ENCODE measurements at regions not wholly inside any gene's neighbourhood (a gene's known extent, or its start where the extent isn't known, plus 50 kb on each side); places are given as distances from the start of the nearest gene placed in this dataset.

DNA sequence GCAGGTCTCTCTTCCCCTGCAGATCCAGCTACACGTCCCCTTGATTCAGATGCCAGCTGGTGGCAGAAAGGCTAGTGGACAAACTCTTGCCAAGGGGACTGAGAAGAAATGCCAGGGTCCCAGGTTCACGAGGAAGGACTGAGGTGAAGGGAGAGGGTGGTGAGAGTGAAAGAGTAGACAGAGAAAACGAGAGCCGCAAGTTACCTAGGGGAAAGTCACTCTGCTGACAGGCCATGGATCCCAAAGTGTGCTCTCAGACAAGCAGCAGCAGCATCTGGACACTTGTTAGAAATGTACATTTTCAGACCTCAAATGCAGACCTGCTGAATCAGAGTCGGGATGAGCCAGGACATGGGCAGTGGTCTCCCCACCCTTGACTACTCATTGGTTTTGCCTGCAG lies 192.3 kb downstream of the FGFR2 start:
- DNase-seq: no peak

DNA sequence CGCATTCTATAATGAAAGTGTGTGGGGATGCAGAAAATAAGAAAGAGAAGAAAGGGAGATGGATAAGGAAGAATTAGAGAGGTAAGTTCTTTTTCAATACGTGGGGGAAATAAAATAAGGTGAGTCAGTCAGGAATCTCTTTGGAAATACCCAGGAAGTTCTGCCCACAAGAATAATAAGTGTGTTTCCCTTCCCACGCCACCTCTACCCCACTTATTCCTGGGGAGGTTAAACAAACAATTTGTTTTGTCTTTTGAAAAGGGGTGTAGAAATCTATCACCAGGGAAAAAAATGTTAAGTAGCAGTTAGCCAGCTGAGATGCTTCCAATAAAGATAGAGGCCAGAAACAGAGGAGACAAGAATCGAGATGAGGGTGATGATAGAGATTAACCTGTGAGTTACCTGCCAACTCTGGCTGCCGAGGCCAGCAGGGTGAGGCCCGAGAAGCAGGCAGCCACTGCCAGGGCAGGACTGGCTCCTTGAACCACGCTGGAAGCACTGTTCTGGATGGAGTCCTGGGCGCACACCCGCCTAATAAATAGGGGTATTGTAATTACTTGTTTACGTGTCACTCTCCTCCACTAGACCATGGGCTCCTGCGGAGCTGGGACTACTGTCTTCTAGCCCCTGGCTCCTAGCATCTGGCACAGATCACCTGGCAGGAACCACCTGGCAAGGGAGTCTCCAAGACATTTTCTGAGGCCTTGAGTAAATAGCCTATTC lies 191.3 kb downstream of the FGFR2 start:
- no peak for DNase-seq

DNA sequence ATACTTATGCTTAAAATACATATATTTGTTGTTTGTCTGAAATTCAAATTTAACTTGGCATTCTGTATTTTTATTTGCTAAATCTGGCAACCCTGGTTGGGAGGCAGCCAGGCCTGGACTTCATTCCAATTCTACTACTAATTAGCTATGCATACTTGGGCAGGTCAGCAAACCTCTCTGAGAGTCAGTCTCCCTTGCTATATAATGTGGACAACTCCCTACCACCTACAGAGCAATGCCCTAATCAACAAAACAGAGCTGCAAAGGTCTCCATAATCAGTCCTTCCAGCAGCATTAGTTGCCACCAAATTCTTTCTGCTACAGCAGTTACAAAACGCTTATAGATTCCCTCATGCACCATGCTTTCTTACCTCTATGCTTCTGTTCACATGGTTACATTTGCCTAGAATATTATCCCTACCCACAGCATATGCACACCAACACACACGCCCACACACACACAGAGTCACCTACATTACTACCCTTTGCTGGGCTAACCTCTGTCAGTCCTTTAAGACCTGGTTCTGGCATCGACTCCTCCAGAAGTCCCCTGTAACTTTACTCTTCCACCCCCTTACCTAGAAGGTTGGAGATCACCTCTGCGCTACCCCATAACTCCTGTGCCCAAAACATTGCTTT lies 188.7 kb downstream of the FGFR2 start:
- DNase-seq: no peak

DNA sequence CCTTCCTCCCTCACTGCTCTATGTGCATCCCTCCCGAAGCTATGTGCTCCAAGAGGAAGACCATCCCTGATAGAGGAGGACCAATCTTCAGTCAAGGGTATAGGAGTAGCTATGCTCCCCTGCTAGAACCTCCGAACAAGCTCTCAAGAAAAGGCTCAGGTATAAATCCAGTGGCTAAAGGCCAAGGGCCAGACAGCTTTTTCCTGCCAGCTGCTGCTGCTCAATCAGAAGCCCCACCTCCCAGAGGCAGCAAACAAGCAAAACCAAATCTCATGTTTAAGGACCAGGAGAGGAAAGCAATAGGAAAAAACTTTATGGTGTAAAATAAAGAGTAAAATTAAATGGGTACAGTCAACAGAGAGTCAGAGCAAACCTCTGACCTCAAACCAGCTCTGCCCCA lies 187.2 kb downstream of the FGFR2 start:
- DNase-seq: no peak

DNA sequence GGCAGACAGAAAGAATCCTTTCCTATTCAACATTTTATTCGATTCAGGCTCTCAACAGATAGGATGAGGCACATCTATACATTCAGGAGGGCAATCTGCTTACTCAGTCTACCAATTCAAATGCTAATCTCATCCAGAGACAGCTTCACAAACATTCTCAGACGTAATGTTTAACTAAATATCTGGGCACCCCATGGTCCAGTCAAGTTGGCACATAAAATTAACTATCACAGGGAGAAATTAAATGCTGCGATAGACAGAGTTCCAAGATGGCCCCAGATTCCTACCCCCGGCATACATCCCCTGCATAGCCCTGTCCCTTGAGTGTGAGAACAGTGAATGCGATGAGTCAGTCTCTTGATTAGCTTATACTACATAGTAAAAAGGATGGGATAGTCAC lies 184.3 kb downstream of the FGFR2 start:
- no peak for DNase-seq

DNA sequence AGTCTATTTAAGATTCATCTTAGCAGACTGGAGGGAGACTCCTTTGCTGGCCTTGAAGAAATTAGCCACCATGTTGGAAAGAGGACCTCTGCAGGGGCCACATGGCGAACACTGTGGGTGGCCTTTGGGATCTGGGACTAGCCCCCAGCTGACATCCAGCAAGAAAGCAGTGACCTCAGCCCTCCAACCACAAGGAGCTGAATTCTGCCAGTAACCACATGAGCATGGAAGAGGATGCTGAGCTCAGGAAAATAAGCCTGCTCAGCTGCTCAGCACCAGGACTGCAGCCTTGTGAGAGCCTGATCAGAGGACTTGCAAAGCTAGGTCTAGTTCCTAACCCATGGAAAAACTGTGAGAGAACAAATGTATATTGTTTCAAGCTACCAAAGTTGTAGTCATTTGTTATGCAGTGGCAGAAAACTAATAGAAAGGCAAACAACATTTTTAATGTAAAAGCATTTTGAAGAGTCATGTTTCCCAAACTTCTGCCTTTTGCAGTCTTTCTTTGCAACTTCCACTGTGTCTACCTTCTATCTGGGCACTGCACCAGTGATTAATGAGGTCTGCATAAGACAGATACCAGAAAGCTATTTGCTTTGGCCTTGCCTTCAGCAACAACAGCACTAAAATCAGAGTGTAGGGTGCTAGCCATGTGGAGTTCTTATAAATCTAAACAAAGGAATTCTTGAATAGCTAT lies 183.7 kb downstream of the FGFR2 start:
- DNase-seq: no peak

DNA sequence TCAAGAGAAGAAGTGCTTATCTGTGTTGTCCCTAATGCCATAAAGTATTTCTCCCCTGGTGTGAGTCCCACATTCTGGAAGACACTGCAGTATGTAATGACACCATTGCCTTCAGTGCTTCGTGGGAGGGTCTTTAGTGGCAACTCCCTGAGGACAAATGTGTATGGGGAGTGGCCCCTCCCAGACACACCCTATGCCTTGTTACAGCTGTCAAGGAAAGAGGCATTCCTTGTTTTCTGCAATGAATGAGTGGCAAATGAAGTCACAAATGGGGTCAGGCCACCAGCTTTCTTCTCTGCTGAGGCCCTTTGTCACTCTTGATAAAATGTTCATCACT lies 183.2 kb downstream of the FGFR2 start:
- no peak for DNase-seq

DNA sequence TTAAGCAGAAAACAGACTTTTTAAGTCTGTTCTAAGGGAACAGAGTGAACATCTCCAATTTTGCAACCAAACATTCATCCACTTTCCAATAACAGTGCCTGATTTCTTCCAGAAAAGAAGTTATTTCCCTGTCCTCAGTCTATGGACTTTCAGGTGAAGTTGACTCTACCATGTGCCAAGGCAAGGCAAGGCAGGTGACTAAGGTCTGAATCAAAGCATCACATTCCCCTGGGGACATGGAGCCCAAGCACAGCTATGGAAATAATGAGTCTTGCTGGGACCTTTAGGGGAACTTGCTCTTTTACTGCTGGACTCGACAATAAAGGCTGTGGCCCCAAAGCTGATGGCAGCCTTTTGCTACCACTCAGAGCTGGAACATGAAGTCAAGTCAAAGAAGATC lies 182.2 kb downstream of the FGFR2 start:
- no peak for DNase-seq

DNA sequence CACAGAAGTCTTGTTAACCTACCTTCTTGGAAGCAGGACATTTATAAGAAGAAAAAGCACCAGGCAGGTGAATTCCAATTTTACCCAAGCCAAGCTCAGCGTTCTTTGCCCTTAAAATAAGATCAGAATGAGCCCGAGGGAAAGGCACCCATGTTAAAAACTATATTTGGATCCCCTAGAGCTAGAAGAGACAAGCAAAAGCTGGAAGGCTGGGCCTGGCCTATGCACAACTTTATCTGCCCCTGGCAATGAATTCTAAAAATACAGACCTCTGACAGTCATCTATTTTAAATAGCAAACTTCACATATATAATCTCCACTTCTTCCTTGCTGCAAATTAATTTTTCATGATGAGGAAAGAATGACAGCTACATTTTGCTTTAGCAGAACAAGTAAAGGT lies 180.9 kb downstream of the FGFR2 start:
- no peak for DNase-seq

DNA sequence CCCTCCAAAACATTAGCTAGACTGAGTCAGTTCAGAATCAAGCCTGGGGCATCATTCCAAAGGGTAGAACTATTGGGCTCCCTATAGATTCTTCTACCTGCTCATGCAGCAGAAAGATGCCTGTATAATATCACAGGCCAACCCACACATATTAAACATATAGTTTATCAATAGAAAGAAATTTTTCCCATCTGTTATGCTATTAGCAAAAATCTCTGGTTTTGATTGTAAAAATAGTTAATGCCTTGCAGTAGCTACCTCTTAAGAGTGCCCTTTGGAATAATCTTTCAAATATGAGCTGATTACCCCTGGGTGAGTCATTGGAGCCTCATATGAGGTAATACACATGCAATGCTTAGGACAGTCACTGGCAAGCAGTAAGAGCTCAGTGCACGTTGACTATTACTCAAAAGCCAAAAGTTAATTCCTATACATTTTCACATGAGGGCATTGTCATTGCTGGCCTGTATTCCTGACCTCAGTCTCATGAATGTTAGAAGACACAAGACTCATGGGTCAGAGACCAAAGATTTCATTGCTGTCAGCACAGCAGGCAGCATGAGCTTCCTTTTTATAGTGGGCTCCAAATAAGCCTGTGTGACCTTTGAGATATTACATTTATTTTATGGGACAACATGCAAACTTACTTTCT lies 180.0 kb downstream of the FGFR2 start:
- no peak for DNase-seq

DNA sequence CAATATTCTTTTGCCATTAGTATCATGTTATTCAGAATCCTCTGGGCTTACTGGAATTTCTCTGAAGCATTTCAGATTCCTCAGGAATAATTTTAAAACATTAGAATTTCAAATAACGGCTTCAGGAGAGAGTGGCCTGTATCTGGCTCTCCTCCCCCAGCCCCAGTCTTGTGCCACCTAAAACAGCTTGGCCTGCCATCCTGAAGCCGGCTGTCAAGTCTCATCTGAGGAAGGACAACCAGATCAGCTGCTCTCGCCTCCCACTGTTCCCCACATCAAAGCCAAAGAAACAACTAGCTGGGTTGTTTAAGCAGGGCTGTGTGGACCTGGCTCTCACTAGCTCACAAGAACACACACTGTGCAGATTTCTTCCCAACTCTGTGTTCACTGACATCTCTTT lies 178.2 kb downstream of the FGFR2 start:
- no peak for DNase-seq

DNA sequence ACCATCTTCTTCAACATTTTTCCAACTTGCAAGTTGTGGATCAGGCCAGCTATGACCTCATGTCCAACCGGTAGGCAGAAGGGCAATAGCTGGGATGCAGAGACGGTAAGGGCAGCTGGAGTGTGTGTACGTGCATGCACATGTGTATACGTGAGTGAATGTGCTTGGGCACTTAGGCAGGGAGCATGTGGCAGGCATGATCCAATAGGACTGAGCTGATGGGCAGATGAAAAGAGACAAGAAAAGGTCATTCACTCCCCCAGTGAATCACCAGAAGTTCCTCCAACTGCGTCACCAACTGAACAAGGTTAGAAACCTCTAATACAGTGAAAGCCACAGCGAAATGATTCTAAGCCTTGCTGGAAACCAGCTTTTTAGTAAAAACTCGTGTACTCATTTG lies 176.1 kb downstream of the FGFR2 start:
- no peak for DNase-seq

DNA sequence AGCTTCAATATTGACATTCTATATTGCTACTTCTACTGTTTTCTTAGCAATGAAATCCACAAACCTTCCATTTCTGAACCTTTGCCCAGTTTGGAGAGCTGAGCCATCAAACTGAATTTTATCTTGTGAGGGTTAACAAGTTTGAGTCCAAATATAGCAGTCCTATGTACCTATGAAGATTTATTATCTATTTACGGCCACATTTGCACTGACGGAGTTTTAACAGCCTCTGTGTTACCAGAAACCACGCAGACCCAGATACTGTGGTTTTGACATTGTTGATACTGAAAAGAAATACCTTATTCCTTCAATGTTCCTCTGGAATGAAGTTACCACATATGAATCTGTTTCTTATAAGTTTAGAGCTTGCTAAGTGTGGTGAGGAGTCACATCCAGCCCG lies 172.6 kb downstream of the FGFR2 start:
- no peak for DNase-seq

DNA sequence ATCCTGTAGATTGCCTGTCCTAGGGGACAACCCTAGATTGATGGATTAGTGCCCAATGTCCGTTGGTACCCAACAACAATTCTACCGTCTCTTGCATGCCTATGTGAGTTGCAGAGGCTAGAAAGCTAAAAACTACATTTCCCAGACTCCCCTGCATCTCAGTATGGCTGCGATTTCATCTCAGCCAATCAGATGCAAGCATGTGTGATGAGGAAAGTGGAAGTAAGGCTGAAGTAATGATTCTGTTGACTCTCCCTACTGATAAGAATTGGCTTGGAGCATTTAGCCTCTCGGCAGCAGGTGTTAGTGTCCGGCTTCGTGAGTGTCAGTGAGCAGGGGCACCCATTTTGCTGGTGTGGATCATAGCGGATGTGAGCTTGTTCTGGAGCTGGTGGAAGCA lies 171.9 kb downstream of the FGFR2 start:
- no peak for DNase-seq
